NCI-H1694 (cell line): ENCODE measurements at regions not wholly inside any gene's neighbourhood (a gene's known extent, or its start where the extent isn't known, plus 50 kb on each side); places are given as distances from the start of the nearest gene placed in this dataset.

Experiments used
- DNase-seq: peaks from one replicate; lab custom pipeline; 2025; lab: John Stamatoyannopoulos, UW

DNA sequence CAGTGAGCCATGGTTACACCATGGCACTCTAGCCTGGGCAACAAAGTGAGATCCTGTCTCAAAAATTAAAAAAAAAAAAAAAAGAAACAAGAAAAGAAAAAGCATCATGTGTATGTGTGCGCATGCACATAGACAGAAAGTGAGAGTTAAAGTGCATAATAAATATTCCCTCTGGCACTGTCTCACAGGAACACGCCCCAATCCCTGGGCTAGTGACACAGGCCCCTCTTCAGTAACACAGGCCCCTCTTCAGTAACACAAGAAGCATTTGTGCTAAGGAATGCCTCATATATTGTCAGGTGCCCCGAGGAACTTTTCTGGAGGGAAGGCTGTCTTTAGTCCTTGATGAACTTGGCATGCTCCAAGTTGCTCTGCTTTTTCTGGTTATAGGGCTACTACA, 57.5 kb downstream of the RPL27A start:
- no peak for DNase-seq

DNA sequence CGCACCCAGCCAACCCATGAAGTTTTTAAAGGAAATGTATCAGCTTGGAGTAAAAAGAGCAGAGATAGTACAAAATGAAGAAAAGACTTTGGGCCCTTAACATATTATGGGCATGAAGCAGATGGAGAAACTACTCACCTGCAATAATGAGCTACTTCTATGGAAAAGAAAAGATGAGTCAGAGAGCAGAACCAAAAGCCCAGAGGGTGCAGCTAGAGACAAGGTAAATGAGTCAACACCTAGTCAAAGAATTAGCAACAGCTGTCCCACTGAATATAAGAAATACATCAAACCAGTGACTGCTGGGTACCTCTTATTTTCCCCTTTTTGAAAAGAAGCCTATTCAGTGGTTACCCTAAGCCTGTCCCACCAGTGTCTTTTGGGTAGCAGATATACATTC, 61.8 kb downstream of the RPL27A start:
- no peak for DNase-seq

DNA sequence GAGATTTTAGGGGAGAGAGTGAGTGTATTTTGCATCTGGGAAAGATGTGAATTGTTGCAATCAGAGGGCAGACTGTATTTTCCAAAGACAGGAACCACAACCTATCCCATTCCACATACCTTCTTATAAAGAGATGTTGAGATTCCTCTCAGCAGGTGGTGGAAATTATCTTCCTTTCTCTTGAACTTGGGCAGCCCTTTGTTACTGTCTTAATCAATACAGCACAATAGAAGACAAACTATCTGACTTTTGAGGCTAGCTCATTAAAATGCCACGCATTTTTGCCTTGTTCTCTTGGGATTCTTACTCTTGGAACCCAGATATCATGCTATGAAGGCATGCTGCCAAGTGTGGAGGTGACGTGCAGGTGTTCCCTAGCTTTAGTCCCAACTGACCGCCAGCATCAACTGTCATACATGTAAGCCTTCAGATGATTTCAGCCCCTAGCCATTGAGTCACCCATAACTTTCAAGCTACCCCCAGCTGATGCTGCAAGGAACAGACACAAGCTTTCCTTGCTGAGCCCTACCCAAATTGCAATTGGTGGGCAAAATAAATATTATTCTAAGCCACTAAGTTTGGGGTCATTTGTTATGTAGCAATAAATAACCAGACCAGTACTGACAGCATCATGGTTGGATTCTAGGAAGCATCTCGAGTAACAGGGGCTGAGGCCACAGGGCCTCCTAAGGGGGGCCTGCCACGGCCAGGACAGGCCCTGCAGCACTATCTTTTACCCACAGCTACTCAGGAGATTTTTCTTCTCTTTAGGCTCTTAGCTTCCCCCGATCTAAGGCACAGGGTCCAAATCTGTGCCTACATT, 63.0 kb downstream of the RPL27A start:
- DNase-seq = no peak

GRCh38 chr11:8746331-8746974, 63.9 kb downstream of the RPL27A start:
- no peak for DNase-seq

DNA sequence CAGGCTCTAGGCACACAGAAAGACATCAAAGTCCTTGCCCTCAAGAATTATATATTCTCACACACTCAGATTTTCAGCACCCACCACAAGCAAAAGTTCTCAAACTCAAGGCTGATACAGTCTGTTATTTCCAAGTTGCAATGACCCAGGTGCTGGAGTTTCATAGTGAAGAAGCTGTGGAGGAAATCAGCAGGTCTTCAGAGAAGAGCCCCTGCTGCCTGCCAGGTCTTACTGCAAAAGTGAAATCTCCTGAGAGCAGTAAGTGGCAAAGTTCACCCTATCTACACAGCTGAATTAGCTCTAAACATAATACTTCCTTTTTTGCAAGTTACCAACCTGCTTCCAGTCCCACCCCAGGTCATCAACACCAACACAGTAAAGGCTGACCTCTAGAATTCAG, 64.6 kb downstream of the RPL27A start:
- DNase-seq = no peak

GRCh38 chr11:8748317-8748716, 65.7 kb downstream of the RPL27A start:
- DNase-seq = no peak

DNA sequence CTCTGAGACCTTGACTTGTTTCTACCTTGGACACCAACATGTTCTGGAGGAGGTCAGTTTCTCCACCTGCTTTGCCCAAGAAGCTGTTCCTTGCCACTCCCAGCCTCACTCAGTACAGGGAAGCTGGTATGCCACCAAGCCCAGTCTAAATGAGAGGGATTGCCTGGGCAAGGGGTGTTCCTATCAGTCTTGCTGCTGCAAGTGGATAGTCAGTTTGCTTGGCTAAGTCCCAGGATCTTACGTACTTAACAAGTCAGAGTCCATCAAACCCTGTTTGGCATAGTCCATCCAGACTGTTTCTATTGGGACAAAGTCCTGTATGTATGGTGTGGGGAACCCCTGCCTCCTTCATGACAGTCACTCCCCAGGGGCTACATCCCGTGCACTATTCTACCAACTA, 66.6 kb downstream of the RPL27A start:
- no peak for DNase-seq

- DNase-seq = no peak
These were observed 71.6 kb downstream of the RPL27A start for GRCh38 chr11:8754241-8754640.

GRCh38 chr11:8756201-8756600, 73.6 kb downstream of the RPL27A start:
- no peak for DNase-seq

DNA sequence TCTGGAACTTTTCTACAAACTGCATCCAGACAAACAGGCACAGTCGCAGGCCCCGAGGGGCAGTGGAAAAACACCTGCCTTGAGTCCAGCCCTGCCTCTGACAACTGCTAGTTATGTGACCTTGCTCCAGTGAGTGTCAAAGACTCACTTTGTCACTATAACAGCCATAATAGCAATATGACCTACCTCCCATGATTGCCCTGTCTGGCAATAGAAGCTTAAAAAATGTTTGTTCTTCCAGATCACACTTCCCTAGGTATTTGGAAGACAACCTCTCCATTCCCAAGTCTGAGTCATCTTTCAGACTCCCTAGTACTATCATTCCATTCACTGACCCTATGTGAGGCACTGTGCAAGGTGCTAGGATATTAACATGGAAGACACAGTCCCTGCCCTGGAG, 74.5 kb downstream of the RPL27A start:
- DNase-seq = no peak

GRCh38 chr11:8757533-8757932, 74.9 kb downstream of the RPL27A start:
- DNase-seq = no peak

DNA sequence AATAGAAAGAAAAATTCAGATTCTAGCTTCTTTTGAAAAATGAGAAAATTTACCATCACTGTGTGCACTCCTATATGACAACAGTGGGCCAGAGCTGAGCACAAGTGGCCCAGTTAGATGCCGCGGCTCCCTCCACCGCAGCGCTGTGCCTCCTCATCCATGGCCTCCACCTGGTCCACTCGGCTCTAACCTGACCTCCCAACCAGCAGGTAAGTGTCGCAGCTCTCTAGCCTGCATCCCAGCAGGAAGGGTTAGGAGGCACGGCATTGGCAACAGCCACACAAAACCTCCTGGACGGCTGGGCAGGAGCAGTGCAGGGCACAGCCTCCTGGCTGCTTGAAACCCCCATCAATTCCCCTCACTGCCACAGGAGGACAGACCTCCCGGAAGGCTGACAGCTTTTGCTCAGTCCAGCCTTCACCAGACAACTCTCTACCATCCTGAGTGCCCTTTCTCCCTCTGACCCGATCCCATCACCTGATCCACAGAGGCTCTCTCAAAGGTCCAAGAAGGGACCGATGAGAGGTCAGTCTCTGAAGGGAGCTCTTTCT, 76.1 kb downstream of the RPL27A start:
- DNase-seq = no peak

GRCh38 chr11:8759634-8760033, 77.0 kb downstream of the RPL27A start:
- no peak for DNase-seq

DNA sequence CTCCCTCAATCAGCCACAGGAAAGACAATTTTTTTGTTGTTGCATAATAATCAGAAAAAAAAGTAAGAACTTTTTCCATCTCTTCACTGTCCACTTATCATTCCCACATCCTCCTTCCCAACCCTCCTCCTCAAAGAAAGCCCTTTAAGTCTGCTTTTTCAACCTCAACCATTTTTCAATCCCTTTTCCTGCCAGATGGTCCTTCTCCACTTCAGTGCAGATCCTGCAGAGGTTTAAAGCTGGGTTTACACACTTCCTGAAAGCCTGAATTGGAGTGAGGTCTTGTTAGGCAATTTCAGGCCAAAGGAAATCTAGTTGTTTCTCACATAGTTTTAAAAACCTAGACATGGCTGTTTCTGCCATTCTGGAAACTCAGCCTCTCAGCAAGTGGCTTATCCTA, 78.3 kb downstream of the RPL27A start:
- peak; percentile 16 for DNase-seq

DNA sequence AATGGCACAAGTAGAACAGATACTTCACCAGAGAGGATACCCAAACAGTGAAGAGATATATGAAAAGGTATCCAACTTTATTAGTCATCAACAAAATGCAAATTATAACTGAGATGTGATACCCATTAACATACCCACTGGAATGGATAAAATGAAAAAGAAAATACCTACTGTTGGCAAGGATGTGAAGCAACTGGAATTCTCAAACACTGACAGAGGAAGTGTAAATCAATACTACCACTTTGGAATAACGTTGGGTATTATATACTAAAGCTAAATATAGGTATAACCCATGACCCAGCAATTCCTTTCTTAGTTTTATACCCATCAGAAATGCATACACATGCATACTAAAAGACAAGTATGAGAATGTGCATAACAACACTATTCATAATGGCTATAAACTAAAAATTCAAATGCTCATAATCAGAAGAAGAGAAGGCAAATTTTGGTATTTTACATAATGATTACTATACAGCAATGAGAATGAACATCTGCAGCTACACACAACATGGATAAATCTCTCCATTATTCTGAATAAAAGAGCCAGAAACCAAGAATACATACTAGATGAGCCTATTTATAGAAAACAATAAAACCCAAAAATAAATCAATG, 80.6 kb downstream of the RPL27A start:
- no peak for DNase-seq

- no peak for DNase-seq
These were observed 82.7 kb downstream of the RPL27A start for GRCh38 chr11:8765294-8765693.

- no peak for DNase-seq
These were observed 83.7 kb downstream of the RPL27A start for GRCh38 chr11:8766043-8766987.

DNA sequence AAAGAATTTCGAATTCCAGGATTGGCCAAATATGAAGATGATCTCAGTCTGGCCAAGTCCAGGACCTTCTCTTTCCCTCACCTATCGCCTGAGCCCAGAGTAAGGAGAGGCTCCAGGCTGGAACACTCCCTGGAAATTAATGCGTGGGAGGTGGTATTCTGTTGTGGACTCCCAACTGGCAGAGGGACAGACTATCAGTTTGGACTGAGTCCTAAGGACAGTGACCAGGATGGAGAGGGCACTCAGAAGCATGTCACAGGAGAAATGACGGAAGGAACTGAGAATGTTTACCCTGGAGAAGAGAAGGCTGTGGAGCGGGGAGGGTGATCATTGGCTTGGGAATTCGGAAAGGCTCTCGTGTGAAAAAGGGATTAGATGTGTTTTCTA, 84.4 kb downstream of the RPL27A start:
- DNase-seq = no peak

GRCh38 chr11:8767466-8768142, 85.0 kb downstream of the RPL27A start:
- DNase-seq = no peak

DNA sequence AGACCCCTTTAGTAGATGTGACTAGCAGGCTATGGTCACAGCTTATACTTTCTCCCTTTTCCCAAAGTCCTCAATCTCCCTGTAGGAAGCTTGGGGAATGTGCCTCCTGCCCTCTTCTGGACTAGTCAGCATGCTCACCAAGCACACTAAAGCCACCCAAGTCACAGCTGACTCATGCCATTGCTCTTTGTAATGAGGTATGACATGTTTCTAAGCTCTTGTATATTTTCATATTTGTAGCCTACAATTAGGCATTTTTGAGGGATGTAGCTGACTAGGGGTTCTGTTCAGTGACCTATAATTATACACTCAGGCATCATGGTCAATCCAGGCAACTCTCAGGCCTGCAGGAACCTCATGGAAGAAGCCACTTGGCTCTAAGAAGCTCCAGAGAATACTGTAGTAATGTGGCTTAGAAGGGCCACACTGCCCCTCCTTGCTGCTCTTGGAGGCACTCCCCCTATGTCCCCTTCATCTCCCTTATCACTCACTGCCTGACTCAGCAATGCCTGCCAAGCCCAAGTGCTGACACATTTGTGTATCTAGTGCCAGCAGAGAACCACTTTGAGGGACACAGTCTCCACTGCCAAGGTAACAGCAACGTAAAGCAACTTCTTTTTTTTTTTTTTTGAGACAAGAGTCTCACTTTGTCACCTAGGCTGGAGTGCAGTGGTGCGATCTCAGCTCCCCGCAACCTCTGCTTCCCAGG, 86.2 kb downstream of the RPL27A start:
- no peak for DNase-seq
